AG09309 (cell line): ENCODE measurements at regions not wholly inside any gene's neighbourhood (a gene's known extent, or its start where the extent isn't known, plus 50 kb on each side); places are given as distances from the start of the nearest gene placed in this dataset.
"Not testable (repeated sequence)": the region's sequence is repeated elsewhere in the genome, so short reads cannot be mapped to it uniquely, and the experiment has no call there.

Source experiments
- DNase-seq: peaks from one replicate; pipeline ENCODE4 v3.0.0-alpha.2; 2010; ENCODE audit warnings: low read depth
- H3K4me3 ChIP-seq: 2 replicates; pipeline ENCODE4 v1.5.1; 2011; ENCODE audit warnings: mild to moderate bottlenecking, low read depth, low read length, moderate library complexity; ENCODE audit not compliant: control insufficient read depth
- CTCF ChIP-seq: IDR thresholded peaks from 2 replicates; pipeline ENCODE4 v1.5.1; 2011; ENCODE audit warnings: mild to moderate bottlenecking, low read depth, low read length, inconsistent platforms; ENCODE audit not compliant: insufficient read depth, control insufficient read depth; ENCODE audit errors: missing control alignments

- DNase-seq, result no peak
- H3K4me3 ChIP-seq, result no peak overlapping the region
- no peak for TF ChIP-seq CTCF
Observed at GRCh38 chr9:103188781-103189350, 193.7 kb downstream of the CYLC2 start.

- no peak overlapping the region for H3K4me3 ChIP-seq
- no peak for TF ChIP-seq CTCF
- DNase-seq, result no peak
Observed at GRCh38 chr9:103193992-103194391, 198.9 kb downstream of the CYLC2 start.

GRCh38 chr9:103203172-103203571, 208.0 kb downstream of the CYLC2 start:
- TF ChIP-seq CTCF, result no peak
- H3K4me3 ChIP-seq, result no peak overlapping the region
- DNase-seq, result no peak

GRCh38 chr9:103205881-103206585, 210.9 kb downstream of the CYLC2 start:
- not testable (repeated sequence) for H3K4me3 ChIP-seq, DNase-seq

- H3K4me3 ChIP-seq, result no peak overlapping the region
Observed at GRCh38 chr9:103210607-103211006, 215.5 kb downstream of the CYLC2 start.

GRCh38 chr9:103215197-103215596, 220.1 kb downstream of the CYLC2 start:
- H3K4me3 ChIP-seq, result no peak overlapping the region
- no peak for TF ChIP-seq CTCF
- DNase-seq, result no peak

More at GRCh38 chr9:103210607-103211006, 215.5 kb downstream of the CYLC2 start:
- TF ChIP-seq CTCF, result no peak
- DNase-seq, result no peak
